SK-N-SH treated with all-trans-retinoic acid at 6 μM for 48 hours (cell line): ENCODE measurements at regions not wholly inside any gene's neighbourhood (a gene's known extent, or its start where the extent isn't known, plus 50 kb on each side); places are given as distances from the start of the nearest gene placed in this dataset.

ENCODE experiments used
- ARNTL ChIP-seq: fragments of 450-650 bp; formaldehyde crosslinking; IDR thresholded peaks from 2 replicates; pipeline ENCODE4 v1.5.0; 2020; ENCODE audit warnings: low read depth, mild to moderate bottlenecking, moderate library complexity, borderline replicate concordance
- CREB5 ChIP-seq: fragments of 250-450 bp; sonication (Bioruptor Pico); IDR thresholded peaks from 2 replicates; pipeline ENCODE4 v1.5.1; 2020; ENCODE audit warnings: low read depth, mild to moderate bottlenecking, moderate library complexity
- CSRNP3 ChIP-seq: fragments of 250-450 bp; sonication (Bioruptor Pico); IDR thresholded peaks from 2 replicates; pipeline ENCODE4 v1.5.1; 2021; ENCODE audit warnings: mild to moderate bottlenecking, moderate library complexity
- ISL1 ChIP-seq: fragments of 250-450 bp; sonication (Bioruptor Pico); IDR thresholded peaks from 2 replicates; pipeline ENCODE4 v2.1.2; 2022; ENCODE audit warnings: mild to moderate bottlenecking, moderate library complexity
- OSR1 ChIP-seq: fragments of 250-450 bp; sonication (Bioruptor Pico); IDR thresholded peaks from 2 replicates; pipeline ENCODE4 v1.8.0; 2022; ENCODE audit warnings: moderate library complexity, mild to moderate bottlenecking, inconsistent platforms
- POU6F1 ChIP-seq: fragments of 250-450 bp; sonication (Bioruptor Pico); IDR thresholded peaks from 2 replicates; pipeline ENCODE4 v1.8.0; 2021; ENCODE audit warnings: low read depth, mild to moderate bottlenecking, moderate library complexity, borderline replicate concordance
- RARB ChIP-seq: fragments of 250-450 bp; sonication (Bioruptor Pico); IDR thresholded peaks from 2 replicates; pipeline ENCODE4 v1.8.0; 2021; ENCODE audit warnings: mild to moderate bottlenecking, moderate library complexity
- SNAI2 ChIP-seq: fragments of 250-450 bp; sonication (Bioruptor Pico); IDR thresholded peaks from 2 replicates; pipeline ENCODE4 v1.5.0; 2020; ENCODE audit warnings: mild to moderate bottlenecking, moderate library complexity
- TCF4 ChIP-seq: fragments of 250-450 bp; sonication (Bioruptor Pico); IDR thresholded peaks from 2 replicates; pipeline ENCODE4 v1.8.0; 2021; ENCODE audit warnings: mild to moderate bottlenecking, moderate library complexity, borderline replicate concordance
- ZFP3 ChIP-seq: fragments of 250-450 bp; sonication (Bioruptor Pico); IDR thresholded peaks from 2 replicates; pipeline ENCODE4 v1.5.0; 2020; ENCODE audit warnings: mild to moderate bottlenecking, moderate library complexity
- ZFP30 ChIP-seq: fragments of 450-650 bp; formaldehyde crosslinking; IDR thresholded peaks from 2 replicates; pipeline ENCODE4 v1.5.0; 2022; ENCODE audit warnings: mild to moderate bottlenecking, moderate library complexity

DNA sequence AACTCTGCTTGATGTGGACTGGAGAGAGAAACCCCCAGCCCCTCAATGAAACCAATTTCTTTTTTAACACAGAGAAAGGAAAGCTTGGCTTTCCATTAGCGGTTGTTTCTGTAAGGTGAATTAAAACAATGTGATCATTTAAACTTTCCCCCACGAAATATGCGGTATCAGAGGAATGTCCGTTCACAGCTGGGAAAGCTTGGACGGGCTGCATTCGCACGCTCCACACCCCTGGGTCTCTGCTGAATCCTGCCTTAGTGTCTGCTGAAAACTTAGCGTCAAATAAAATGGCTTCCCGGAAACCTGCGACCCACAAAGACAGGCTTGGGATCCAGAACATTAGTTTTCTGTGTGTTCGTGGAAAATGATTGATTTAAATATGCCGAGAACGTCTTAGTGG lies 71.7 kb downstream of the C16orf95 start:
- TF ChIP-seq ISL1 (CRISPR knock-in tag) = no peak
- no peak for TF ChIP-seq ZFP3 (CRISPR knock-in tag)
- no peak for TF ChIP-seq CSRNP3 (CRISPR knock-in tag)
- no peak for TF ChIP-seq CREB5 (CRISPR knock-in tag)
- no peak for TF ChIP-seq OSR1 (CRISPR knock-in tag)
- TF ChIP-seq POU6F1 = no peak
- no peak for TF ChIP-seq TCF4 (CRISPR knock-in tag)
- no peak for TF ChIP-seq ZFP30 (CRISPR knock-in tag)
- no peak for TF ChIP-seq ARNTL (CRISPR knock-in tag)
- TF ChIP-seq SNAI2 (CRISPR knock-in tag) = no peak
- TF ChIP-seq RARB = no peak
